ENCODE measurements at regions not wholly inside any gene's neighbourhood (a gene's known extent, or its start where the extent isn't known, plus 50 kb on each side); places are given as distances from the start of the nearest gene placed in this dataset.

GRCh38 chr9:101902051-101902450 is 163.6 kb upstream of the GRIN3A start:
- in situ Hi-C loops (cut with MboI; ENCODE audit: low sequenced_read_pairs, unreplicated experiment) = no loop called here
- no peak for TF ChIP-seq CTCF (IDR thresholded peaks at IDR 0.05; ENCODE audit: borderline replicate concordance, control extremely low read depth, extremely low read depth, insufficient read depth, missing control alignments)

GRCh38 chr9:101897196-101897595 is 158.7 kb upstream of the GRIN3A start:
- no peak for DNase-seq (ENCODE audit: low spot score)
- in situ Hi-C loops (cut with MboI; ENCODE audit: low sequenced_read_pairs, unreplicated experiment) = no loop called here
- no peak for TF ChIP-seq CTCF (IDR thresholded peaks at IDR 0.05; ENCODE audit: borderline replicate concordance, control extremely low read depth, extremely low read depth, insufficient read depth, missing control alignments)

More at GRCh38 chr9:101902051-101902450, 163.6 kb upstream of the GRIN3A start:
- DNase-seq (ENCODE audit: low spot score) = no peak

- DNase-seq (ENCODE audit: low spot score) = no peak
- TF ChIP-seq CTCF (IDR thresholded peaks at IDR 0.05; ENCODE audit: borderline replicate concordance, control extremely low read depth, extremely low read depth, insufficient read depth, missing control alignments) = no peak
- in situ Hi-C loops (cut with MboI; ENCODE audit: low sequenced_read_pairs, unreplicated experiment) = no loop called here
These were observed 155.5 kb upstream of the GRIN3A start for GRCh38 chr9:101893661-101894646.

- in situ Hi-C loops (cut with MboI; ENCODE audit: low sequenced_read_pairs, unreplicated experiment) = no loop called here
- TF ChIP-seq CTCF (IDR thresholded peaks at IDR 0.05; ENCODE audit: borderline replicate concordance, control extremely low read depth, extremely low read depth, insufficient read depth, missing control alignments) = no peak
- no peak for DNase-seq (ENCODE audit: low spot score)
These were observed 143.1 kb upstream of the GRIN3A start for GRCh38 chr9:101881508-101881907.

GRCh38 chr9:101880846-101881245 is 142.4 kb upstream of the GRIN3A start:
- no peak for DNase-seq (ENCODE audit: low spot score)
- TF ChIP-seq CTCF (IDR thresholded peaks at IDR 0.05; ENCODE audit: borderline replicate concordance, control extremely low read depth, extremely low read depth, insufficient read depth, missing control alignments) = no peak
- in situ Hi-C loops (cut with MboI; ENCODE audit: low sequenced_read_pairs, unreplicated experiment) = no loop called here

- DNase-seq (ENCODE audit: low spot score) = no peak
- TF ChIP-seq CTCF (IDR thresholded peaks at IDR 0.05; ENCODE audit: borderline replicate concordance, control extremely low read depth, extremely low read depth, insufficient read depth, missing control alignments) = no peak
- in situ Hi-C loops (cut with MboI; ENCODE audit: low sequenced_read_pairs, unreplicated experiment) = no loop called here
These were observed 140.3 kb upstream of the GRIN3A start for GRCh38 chr9:101878734-101879133.

Data from GM13976 (cell line).